22Rv1 (cell line): ENCODE measurements at regions not wholly inside any gene's neighbourhood (a gene's known extent, or its start where the extent isn't known, plus 50 kb on each side); places are given as distances from the start of the nearest gene placed in this dataset.
A peak's percentile ranks its signal among the peaks of the same experiment; 100 is the strongest.

Source experiments
- H3K27ac ChIP-seq: fragments of 450-650 bp; 2 replicates; pipeline ENCODE4 v1.5.1; 2017
- CTCF ChIP-seq: fragments of 450-650 bp; IDR thresholded peaks from 2 replicates; pipeline ENCODE4 v1.5.1; 2017; ENCODE audit warnings: mild to moderate bottlenecking
- ZFX ChIP-seq: fragments of 450-650 bp; IDR thresholded peaks from 2 replicates; pipeline ENCODE4 v1.6.1; 2017; ENCODE audit warnings: antibody characterized with exemption, borderline replicate concordance

GRCh38 chrX:102859550-102859871 is 77.6 kb upstream of the RAB40AL start:
- TF ChIP-seq CTCF (no peak), ZFX (no peak)
- no peak overlapping the region for H3K27ac ChIP-seq

- no peak overlapping the region for H3K27ac ChIP-seq
- TF ChIP-seq ZFX (no peak), CTCF (no peak)
Measured at GRCh38 chrX:102860235-102860634, 76.8 kb upstream of the RAB40AL start.

- no peak overlapping the region for H3K27ac ChIP-seq
- TF ChIP-seq ZFX (no peak), CTCF (peak; percentile 73)
Measured at GRCh38 chrX:102863735-102864134, 73.3 kb upstream of the RAB40AL start.

- TF ChIP-seq ZFX: no peak
- no peak for TF ChIP-seq CTCF
- no peak overlapping the region for H3K27ac ChIP-seq
Measured at GRCh38 chrX:102866981-102867656, 70.0 kb upstream of the RAB40AL start.

- no peak overlapping the region for H3K27ac ChIP-seq
- TF ChIP-seq ZFX: no peak
- no peak for TF ChIP-seq CTCF
Measured at GRCh38 chrX:102883491-102883890, 53.6 kb upstream of the RAB40AL start.
